HG03342 (cell line): ENCODE measurements at regions not wholly inside any gene's neighbourhood (a gene's known extent, or its start where the extent isn't known, plus 50 kb on each side); places are given as distances from the start of the nearest gene placed in this dataset.
"Not testable (repeated sequence)": the region's sequence is repeated elsewhere in the genome, so short reads cannot be mapped to it uniquely, and the experiment has no call there.

Experiments
- ATAC-seq: cut with Tn5 transposase; IDR thresholded peaks from one replicate; pipeline ENCODE4 v1.9.1; 2021; ENCODE audit warnings: mild to moderate bottlenecking, moderate library complexity; ENCODE audit not compliant: unreplicated experiment

DNA sequence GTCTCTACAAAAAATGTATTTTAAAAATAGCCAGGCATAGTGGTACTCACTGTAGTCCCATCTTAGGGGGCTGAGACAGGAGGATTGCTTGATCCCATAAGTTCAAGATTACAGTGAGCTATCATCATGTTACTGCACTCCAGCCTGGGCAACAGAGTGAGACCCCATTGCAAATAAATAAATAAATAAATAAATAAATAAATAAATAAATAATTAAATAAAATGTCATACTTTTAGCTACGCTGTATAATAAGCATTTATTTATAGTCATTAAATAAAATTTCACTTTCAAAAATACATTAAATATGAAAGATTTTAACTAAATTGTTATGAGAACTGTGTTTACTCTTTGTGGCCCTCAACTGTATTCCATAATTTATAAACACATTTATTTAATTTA, 1124.2 kb downstream of the PCDH7 start:
- no peak for ATAC-seq

DNA sequence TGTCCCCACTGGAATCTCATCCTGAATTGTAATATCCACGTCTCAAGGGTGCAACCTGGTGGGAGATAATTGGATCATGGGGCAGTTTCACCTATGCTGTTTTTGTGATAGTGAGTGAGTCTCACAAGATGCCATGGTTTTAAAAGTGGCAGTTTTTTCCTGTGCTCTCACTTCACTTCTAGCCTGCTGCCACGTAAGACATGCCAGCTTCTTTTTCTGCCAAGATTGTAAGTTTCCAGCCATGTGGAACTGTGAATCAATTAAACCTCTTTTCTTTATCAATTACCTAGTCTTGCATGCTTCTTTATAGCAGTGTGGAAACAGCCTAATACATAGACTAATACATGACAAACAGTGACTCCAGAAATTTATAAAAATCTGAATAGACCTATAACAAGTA, 1131.8 kb downstream of the PCDH7 start:
- ATAC-seq = no peak

DNA sequence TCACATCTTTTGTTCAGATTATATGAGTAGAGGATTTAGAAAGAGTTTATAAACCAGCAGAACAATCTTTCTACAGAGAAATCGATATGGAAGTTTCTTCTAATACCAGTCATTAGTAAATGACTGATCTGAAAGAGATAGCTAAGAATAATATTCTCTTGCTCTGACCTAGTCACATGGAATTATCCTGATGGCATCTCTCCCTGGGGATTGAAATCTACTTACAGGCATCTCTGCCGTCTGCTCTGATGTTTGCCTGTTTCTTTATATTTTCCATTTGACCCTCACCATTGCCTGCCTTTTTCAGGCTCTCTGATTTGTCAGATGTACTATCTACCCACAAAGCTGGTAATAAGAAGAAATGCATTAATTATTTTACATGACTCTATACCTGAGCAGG, 1157.3 kb downstream of the PCDH7 start:
- ATAC-seq = no peak

DNA sequence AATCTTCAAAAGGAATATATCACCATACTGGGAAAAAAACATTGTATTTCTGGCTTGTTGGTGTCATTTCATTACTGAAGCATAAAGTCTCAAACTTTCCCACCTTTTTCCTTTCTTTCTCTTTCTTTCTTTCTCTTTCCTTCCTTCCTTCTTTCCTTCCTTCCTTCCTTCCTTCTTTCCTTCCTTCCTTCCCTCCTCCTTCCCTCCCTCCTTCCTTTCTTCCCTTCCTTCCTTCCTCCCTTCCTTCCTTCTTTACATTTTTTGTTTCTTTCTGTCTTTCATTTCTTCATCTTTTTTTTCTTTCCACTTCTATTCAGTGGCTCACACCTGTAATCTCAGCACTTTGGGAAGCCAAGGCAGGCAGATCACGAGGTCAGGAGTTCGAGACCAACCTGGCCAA, 1160.7 kb downstream of the PCDH7 start:
- ATAC-seq = not testable (repeated sequence)

DNA sequence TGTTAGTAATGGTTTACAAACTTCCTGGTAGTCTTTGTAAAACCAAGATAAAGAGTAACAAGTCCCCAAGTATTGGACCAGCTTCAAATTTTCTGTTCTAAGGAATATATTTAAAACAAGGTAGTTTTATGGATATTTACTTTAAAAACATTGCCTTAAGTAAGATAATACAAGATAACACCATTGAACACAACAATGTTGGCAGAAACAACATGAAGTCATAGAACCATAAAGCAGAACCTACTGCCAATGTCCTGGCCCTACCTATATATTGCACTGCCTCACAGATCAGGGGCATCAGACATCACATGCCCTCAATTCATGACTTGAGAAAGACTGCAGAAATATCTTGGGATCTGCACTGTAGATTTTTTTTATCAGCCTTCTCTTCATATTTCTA, 1176.2 kb downstream of the PCDH7 start:
- ATAC-seq = no peak

DNA sequence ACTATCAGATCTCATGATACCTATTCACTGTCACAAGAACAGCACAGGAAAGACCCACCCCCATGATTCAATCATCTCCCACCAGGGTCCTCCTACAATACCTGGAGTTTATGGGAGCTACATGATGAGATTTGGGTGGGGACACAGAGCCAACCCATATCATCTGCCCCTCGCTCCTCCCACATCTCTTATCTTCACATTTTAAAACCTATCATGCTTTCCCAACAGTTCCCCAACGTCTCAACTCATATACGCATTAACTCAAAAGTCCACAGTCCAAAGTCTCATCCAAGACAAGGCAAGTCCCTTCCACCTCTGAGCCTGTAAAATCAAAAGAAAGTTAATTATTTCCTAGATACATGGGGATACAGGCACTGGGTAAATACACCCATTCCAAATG, 1185.2 kb downstream of the PCDH7 start:
- no peak for ATAC-seq

DNA sequence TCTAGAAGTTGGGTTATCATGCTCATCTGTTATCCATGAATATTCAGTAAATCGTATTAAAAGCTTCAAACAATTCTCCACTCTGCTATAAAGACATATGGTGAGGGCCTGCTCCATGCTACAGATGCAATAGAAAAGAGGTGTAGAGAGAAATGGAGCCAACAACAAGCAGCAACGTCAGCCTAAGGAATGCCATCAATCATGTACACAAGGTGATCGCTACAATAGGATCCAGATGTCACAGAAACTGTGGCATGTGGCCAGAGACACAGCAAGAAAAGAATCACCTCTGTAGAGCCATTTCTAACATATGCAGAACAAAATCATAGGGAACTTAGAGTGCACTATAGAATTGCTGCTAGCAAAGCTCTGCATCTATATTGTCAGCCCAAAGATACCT, 1188.1 kb downstream of the PCDH7 start:
- no peak for ATAC-seq

DNA sequence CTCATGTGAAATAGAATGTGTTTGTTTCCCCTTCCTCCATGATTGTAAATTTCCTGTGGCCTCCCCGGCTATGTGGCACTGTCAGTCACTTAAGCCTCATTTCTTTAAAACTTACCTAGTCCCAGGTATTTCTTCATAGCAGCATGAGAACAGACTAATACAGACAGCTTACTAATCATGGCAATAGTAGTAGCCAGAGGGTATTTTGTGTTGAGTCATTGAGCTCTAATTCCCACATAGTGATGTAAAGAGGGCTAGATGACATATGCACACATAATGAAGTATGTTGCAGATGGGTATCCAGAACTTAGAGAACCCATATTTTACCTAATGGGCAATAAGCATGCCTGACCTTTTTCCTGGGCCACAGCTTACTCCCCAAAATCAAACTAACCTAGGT, 1197.2 kb downstream of the PCDH7 start:
- ATAC-seq = no peak

DNA sequence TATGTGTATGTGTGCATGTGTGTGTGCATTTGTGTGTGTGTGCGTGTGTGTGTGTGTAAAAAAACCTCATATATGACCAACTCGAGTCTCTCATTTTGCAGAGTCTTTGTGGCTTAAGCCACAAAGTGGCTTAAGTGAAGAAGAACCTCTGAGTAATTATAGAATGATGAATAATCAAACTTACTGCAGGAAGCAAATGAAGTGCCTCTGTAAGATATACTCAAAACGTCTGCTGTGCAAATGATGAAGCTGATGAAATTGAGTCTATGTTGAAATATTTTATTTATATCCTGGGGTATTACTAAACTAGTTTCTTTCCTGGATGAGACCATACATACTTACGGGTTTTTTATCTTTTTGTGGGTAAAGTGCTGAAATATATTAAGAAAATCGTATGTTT, 1198.7 kb downstream of the PCDH7 start:
- ATAC-seq = no peak

DNA sequence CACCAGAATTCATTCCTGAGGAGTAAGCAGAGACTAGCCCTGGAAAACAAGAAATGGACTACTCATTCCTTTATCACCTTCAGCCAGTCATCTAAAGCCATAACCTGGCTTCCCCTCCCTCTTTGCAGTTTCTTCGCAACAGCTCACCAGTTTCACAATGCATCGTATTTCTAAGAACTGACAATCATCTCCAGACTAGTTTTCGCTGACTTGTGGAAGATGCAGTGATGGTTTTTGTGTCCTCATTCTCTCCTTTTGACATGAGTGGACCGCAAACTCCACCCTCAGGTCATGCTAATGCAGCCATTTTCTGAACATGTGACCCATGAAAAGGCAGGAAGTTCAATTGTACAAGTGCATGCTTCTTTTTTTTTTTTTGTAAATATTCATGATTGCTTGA, 1203.5 kb downstream of the PCDH7 start:
- ATAC-seq = no peak

DNA sequence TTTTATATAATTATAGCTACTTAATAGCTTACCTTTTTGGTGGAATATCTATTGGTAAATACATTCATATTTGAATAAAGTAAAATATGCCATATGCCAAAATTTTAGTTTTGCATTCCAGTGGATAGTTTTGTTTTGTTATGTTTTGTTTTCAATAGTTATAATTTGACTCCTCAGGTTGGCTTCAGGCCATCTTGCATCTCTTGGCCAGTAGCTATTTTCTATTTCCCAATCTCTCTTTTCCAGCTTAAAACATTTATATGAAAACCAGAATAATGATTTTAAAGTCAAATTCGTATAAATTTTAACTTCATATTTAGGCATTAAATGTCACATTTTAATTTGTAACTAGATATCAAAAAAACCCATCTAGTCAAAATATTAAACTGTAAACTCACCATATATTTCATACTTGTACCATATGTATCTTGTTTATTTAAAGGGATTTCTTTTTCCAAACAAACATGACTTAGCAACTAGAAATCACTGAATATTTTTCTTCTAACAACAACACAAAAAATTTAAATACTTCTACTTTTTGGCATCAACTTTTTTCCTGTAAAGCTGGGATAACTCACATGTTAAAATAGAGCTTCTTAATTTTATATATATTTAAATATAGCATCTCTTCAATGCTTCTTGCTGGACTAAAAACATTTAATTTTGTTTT, 1209.6 kb downstream of the PCDH7 start:
- no peak for ATAC-seq

DNA sequence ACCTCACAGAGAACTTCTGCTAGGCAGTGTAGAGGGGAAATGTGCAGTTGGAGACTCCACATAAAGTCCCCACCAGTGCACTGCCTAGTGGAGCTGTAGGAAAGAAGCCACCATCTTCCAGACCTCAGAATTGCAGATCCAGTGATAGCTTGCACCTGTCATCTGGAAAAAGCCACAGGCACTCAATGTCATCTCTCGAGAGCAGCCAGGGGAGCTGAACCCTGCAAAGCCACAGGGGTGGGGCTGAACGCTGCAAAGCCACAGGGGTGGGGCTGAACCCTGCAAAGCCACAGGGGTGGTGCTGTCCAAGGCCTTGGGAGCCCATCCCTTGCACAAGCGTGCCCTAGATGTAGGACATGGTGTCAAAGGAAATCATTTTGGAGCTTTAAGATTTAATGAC, 1226.3 kb downstream of the PCDH7 start:
- ATAC-seq = no peak

DNA sequence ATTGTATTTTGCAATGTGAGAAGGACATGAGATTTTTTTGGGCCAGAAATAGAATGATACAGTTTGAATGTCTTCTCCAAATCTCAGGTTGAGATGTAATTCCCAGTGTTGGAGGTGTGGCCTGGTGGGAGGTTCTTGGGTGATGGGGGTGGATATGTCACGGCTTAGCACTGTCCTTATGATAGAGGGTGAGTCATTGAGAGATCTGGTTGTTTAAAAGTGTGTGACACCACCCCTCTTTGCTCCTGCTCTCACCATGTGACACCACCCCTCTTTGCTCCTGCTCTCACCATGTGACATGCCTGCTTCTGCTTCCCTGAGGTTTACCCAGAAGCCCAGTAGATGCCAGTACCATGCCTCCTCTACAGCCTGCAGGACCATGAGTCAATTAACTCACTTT, 1226.9 kb downstream of the PCDH7 start:
- ATAC-seq = no peak

DNA sequence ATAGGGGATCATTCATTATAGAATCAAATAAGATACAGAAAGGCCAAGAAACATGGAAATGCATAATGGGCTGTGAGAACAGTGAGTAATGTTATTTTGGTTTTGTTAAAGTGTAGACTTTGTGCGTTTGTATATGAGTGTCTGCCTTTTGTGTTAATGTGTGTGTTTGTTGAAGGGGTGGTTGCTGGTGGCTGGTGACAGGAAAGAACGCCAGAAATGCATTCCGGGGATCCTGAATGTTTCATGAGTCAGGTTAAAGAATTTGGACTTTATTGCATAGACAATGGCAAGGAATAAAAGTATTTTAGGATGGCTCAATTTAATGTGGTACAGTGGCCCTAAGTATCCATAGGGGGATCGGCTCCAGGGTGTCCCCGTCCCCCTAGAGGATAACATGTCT, 1228.9 kb downstream of the PCDH7 start:
- no peak for ATAC-seq

DNA sequence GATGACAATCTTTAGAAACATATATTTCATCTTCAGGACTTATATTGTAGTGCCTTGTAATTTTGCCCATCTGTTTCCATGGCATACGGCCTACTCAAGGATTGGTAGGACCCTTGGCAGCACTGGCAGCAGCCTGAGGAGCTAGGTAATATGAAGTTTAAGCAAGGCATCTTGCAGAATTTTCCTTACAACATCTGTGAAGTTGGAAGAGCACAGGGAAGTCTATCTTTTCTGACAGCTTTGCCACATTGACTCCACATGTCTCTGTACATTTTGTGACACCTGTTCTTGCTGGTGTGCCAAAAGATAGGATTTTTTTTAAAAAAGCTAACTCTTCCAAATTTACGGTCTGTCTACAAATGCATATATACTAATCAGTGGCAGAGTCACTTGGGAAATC, 1235.2 kb downstream of the PCDH7 start:
- no peak for ATAC-seq

DNA sequence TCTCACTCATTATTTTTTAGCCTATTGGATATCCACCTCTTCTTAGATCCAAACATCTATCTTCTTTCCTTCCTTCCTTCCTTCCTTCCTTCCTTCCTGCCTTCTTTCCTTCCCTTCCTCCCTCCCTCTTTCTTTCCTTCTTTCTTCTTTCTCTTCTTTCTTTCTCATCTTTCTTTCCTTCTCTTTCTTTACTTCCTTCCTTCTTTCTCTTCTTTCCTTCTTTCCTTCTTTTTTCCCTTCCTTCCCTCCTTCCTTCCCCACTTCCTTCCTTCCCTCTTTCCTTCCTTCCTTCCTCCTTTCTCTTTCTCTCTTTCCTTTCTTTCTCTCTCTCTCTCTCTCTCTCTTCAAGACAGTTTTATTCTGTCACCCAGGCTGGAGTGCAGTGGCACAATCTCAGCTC, 1239.8 kb downstream of the PCDH7 start:
- no peak for ATAC-seq

DNA sequence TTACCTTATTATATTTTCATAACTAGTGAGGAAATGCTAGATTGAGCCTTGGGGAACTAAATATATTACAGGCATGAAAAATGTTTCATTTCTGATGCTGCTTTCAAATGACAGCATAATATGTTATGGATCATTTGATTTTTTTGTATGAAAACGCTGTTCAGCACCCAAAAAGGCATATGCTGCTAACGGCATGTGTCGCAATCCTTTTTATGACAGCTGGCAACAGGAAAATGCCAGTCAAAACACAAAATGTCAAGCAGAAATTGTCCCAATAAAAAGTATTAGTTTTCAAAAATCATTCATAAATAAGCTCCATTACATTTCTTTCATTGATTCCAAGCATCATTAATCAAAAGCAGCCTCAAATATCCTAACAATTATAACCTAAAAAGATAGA, 1244.5 kb downstream of the PCDH7 start:
- ATAC-seq = no peak

DNA sequence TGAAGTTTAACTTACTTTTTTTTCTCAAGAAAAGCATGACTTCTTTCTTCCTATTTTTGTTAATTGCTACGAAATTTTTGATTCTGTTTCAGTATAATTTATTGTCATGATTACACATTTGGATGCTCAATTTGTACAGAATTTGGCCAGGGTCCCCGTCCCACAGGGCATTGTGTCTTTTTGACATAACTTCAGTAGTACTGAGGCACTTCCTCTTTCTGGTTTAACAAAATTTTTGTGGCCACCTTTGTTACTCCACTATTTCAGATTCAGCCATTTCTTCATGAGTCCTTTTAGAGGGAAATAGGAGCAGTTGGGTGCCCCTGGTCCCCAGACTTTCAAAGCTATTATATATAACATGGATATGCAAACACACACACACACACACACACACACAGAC, 1248.7 kb downstream of the PCDH7 start:
- no peak for ATAC-seq

DNA sequence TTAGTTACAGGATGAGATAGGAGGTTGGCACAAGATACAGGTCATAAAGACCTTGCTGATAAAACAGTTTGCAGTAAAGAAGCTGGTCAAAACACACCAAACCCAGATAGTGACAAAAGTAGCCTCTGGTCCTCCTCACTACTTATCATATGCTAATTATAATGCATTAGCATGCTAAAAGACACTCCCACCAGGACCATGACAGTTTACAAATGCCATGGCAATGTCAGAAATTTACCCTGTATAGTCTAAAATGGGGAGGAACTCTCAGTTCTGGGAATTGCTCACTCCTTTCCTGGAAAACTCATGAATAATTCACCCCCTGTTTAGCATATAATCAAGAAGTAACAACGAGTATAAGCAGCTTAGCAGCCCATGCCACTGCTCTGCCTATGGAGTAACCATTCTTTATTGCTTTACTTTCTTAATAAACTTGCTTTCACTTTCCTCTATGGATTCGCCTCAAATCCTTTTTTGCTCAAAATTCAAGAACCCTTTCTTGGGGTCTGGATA, 1254.4 kb downstream of the PCDH7 start:
- ATAC-seq = no peak

DNA sequence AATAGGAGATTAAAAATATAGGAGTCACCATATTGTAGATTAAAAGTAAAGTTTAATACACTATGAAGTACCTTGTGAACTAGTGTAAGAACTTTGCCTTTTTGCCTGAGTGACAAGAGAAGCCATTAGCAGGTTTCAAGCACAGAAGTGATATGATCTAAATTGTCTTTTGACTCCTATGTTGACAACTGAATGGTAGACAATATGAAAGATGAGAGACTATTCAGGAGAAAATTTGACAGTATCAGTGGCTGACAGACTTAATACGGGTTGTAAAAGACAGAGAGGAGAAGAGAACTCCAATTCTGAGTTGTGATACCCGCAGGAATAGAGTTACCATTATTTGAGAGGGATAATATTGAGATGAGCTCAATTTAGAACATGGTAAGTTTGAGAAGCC, 1259.8 kb downstream of the PCDH7 start:
- no peak for ATAC-seq

DNA sequence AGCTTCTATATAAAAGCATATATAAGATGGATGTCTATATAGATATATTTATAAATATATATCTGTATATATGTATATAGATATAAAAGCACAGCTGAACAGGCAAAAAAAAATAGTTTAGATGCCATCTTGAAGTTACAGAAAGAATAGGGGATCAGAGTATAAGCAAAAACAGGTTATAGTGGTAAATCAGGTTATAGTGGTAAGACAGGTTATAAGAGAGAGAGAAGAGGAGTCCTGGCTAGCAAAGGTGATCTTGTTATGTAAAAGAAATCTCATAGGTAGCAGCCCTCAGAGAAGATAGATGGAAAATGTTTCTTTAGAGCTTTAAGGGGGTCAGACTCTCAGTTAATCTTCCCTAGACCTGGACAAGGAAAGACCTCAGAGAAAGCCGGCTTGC, 1263.1 kb downstream of the PCDH7 start:
- no peak for ATAC-seq

DNA sequence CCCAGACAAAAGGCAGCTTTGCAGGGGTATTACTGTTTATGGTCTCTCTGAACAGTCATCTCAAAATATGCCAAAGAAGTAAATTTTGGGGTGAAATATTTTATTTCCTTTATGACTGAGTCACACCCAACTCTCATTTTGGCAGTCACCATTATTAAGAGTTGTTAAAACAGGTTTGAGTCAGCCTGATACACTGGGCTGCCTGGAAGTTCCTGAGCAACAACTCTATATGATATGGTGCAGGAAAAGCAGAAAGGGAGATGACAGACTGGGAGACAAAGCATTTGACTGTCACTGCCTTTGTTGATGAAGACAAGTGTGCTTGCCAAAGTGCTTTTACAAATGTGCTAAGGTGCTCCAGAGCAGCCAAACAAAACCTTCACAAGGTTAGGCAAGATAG, 1263.5 kb downstream of the PCDH7 start:
- no peak for ATAC-seq

DNA sequence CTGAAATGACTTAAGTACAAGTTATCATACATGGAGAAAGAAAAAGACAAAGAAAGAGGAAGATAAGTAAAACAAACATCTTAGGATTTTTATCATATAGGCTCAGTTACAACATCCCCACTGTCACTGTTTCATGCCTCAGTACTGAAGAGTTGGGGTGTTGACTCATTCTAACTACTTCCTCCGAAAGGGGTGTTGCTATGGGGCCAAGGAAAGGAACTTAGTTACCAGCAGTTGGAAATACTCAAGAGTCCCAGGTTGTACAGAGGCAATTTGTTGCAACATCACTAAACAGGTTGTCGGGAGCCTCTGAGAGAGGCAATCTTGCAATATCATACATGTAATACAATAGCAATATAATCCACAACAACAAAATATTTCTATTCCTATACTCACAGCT, 1264.7 kb downstream of the PCDH7 start:
- no peak for ATAC-seq
